ENCODE measurements at regions not wholly inside any gene's neighbourhood (a gene's known extent, or its start where the extent isn't known, plus 50 kb on each side); places are given as distances from the start of the nearest gene placed in this dataset.

DNA sequence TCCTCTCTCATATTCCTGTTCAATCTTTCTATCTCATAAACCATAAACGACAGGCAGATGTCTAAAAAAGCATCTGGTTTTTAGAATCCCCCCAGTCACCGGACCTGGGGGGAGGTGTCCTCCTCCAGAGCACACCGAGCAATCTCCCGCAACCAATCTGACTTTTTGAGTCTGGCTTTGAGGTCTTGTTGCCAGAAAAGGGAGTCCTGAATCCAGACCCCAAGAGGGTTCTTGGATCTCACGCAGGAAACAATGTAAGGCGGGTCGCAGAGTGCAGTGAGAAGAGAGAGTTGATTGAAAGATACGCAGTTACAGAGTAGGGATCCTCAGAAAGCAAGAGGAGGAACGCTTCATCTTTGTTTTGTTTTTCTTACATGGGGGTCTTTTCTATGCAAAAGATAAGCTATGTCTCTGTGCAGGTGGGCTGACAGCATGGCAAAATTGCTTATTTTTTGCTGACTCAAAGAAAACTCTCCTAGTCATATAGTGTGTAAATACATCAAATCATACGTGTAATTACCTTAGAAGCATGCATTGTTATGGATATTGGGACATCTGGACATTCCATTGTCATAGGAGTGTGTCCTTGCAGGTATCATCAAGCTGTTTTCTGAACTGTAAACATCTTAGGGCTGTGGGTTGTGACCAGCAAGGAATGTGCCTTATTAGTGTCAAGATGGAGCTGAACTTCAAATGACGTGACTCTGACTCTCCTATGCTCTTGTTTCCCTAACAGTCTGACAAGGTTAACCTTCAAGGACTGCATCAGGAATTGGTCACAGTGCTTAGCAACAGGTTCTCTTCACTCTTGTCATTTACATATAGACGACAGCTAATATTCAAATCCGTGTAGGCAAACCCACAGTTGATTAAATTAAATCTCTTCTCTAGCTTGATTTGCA, 159.3 kb upstream of the DAPK1 start:
- TF ChIP-seq, protein P1, sequence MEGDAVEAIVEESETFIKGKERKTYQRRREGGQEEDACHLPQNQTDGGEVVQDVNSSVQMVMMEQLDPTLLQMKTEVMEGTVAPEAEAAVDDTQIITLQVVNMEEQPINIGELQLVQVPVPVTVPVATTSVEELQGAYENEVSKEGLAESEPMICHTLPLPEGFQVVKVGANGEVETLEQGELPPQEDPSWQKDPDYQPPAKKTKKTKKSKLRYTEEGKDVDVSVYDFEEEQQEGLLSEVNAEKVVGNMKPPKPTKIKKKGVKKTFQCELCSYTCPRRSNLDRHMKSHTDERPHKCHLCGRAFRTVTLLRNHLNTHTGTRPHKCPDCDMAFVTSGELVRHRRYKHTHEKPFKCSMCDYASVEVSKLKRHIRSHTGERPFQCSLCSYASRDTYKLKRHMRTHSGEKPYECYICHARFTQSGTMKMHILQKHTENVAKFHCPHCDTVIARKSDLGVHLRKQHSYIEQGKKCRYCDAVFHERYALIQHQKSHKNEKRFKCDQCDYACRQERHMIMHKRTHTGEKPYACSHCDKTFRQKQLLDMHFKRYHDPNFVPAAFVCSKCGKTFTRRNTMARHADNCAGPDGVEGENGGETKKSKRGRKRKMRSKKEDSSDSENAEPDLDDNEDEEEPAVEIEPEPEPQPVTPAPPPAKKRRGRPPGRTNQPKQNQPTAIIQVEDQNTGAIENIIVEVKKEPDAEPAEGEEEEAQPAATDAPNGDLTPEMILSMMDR (IDR thresholded peaks at IDR 0.05; ENCODE audit: unreplicated experiment), result no peak
- peaks cover 2% of the 10 kb centered on the region for H3K27me3 Mint-ChIP-seq (ENCODE audit: unreplicated experiment)
- H3K27ac Mint-ChIP-seq (ENCODE audit: unreplicated experiment), result no peak overlapping the region
- no peak for DNase-seq (ENCODE audit: low spot score)
- no peaks in the 10 kb centered on the region for H3K9me3 Mint-ChIP-seq (ENCODE audit: unreplicated experiment)
- peak overlapping the region; percentile 67 for H3K4me3 Mint-ChIP-seq (ENCODE audit: unreplicated experiment)
- peaks cover 10% of the 10 kb centered on the region for H3K4me1 Mint-ChIP-seq (ENCODE audit: unreplicated experiment)
- H3K36me3 Mint-ChIP-seq (ENCODE audit: low read depth, unreplicated experiment), result peaks cover 5% of the 10 kb centered on the region

DNA sequence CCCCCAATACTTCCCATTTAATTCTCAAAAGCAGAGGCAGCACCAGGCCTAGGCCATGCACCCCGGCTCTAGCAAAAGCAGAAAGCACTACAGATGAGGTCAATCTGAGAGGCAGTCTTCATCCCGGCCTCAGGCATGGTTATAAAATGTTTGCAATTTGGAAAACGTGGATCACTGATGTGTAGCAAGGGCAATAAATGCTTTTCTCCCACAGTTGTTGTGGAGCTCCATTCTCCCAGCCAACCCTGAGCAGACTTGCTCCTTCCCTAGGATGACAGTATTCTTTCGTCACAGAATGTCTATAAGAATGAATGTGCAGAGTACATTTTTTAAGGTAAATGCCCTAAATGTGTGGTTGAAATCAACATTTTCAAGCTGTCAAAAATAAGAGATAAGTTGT, 157.3 kb upstream of the DAPK1 start:
- no peak overlapping the region for H3K4me3 Mint-ChIP-seq (ENCODE audit: unreplicated experiment)
- H3K27me3 Mint-ChIP-seq (ENCODE audit: unreplicated experiment), result peaks cover 2% of the 10 kb centered on the region
- peaks cover 10% of the 10 kb centered on the region for H3K4me1 Mint-ChIP-seq (ENCODE audit: unreplicated experiment)
- no peaks in the 10 kb centered on the region for H3K36me3 Mint-ChIP-seq (ENCODE audit: low read depth, unreplicated experiment)
- H3K9me3 Mint-ChIP-seq (ENCODE audit: unreplicated experiment), result no peaks in the 10 kb centered on the region
- no peak for DNase-seq (ENCODE audit: low spot score)
- TF ChIP-seq, protein P1 (IDR thresholded peaks at IDR 0.05; ENCODE audit: unreplicated experiment), result no peak
- no peak overlapping the region for H3K27ac Mint-ChIP-seq (ENCODE audit: unreplicated experiment)

DNA sequence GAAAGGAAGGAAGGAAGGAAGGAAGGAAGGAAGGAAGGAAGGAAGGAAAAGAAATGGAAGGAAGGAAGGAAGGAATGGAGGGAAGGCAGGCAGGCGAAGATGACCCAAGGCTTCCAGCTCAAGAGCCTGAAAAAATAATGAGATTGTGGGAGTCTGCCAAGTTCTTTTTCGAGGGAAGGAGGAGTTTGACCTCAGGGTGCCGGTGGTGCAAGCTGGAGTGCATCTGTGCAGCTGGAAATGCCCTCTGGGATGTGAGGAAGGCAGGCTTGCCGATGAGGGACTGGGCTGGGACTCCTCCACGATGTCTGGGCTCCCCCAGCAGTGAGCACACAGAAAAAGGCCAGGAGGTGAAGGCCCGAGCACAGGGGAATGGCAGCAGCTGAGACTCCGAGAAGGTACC, 154.9 kb upstream of the DAPK1 start:
- H3K27ac Mint-ChIP-seq (ENCODE audit: unreplicated experiment), result no peak overlapping the region

DNA sequence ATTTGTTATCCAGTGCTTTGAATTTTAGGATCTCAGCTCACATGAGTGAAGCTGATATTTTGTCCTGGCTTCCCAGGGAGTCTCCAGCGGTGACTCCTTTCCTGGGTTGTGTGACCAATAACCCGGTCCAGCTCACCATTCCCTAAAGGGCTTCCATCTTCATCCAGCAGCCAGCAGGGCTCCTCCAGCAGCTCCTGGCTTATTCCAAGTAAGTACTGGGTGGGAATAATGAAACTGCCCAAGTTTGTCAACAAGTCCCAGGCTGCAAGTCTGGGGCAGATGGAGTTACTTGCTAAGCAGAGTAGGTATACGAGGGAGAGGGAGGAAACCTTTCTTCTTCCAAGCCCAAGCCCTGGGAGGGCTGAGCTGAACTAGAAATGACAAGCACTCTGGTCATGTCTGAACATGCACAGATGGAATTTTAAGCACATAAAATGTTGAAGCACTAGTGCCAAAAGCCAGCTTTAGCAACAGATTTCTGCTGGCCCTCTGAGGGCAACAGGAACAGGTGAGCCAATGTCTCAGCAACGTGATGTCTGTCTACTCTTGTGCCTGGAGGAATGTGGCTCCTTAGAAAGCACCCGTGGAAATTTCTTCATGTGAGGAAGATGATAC, 153.7 kb upstream of the DAPK1 start:
- H3K36me3 Mint-ChIP-seq (ENCODE audit: low read depth, unreplicated experiment), result no peaks in the 10 kb centered on the region
- no peaks in the 10 kb centered on the region for H3K9me3 Mint-ChIP-seq (ENCODE audit: unreplicated experiment)
- H3K27ac Mint-ChIP-seq (ENCODE audit: unreplicated experiment), result no peak overlapping the region
- no peak overlapping the region for H3K4me3 Mint-ChIP-seq (ENCODE audit: unreplicated experiment)
- TF ChIP-seq, protein P1 (IDR thresholded peaks at IDR 0.05; ENCODE audit: unreplicated experiment), result no peak
- H3K27me3 Mint-ChIP-seq (ENCODE audit: unreplicated experiment), result no peaks in the 10 kb centered on the region
- DNase-seq (ENCODE audit: low spot score), result no peak
- peaks cover 8% of the 10 kb centered on the region for H3K4me1 Mint-ChIP-seq (ENCODE audit: unreplicated experiment)

More for the DNA sequence above, 154.9 kb upstream of the DAPK1 start:
- no peaks in the 10 kb centered on the region for H3K36me3 Mint-ChIP-seq (ENCODE audit: low read depth, unreplicated experiment)
- TF ChIP-seq, protein P1 (IDR thresholded peaks at IDR 0.05; ENCODE audit: unreplicated experiment), result no peak
- peaks cover 2% of the 10 kb centered on the region for H3K27me3 Mint-ChIP-seq (ENCODE audit: unreplicated experiment)
- H3K4me3 Mint-ChIP-seq (ENCODE audit: unreplicated experiment), result no peak overlapping the region
- peaks cover 13% of the 10 kb centered on the region for H3K4me1 Mint-ChIP-seq (ENCODE audit: unreplicated experiment)
- no peaks in the 10 kb centered on the region for H3K9me3 Mint-ChIP-seq (ENCODE audit: unreplicated experiment)
- DNase-seq (ENCODE audit: low spot score), result no peak
